ENCODE measurements at regions not wholly inside any gene's neighbourhood (a gene's known extent, or its start where the extent isn't known, plus 50 kb on each side); places are given as distances from the start of the nearest gene placed in this dataset.

DNA sequence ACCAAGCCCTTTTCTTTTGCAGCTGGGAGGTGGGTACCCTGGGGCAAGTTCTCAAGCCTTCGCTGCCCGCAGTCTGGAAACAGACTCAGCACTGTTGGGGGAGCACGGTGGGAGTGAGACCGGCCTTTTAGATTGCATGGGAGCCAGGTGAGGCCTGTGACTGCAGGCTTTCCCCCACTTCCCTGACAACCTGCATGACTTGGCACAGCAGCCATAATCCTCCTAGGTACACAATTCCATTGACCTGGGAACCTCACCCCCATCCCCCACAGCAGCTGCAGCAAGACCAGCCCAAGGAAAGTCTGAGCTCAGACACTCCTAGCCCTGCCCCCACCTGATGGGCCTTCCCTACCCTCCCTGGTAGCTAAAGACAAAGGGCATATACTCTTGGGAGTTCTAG lies 52.2 kb upstream of the CCDC80 start:
- H3K4me3 ChIP-seq = no peak overlapping the region
- H3K27ac ChIP-seq = peak overlapping the region in 1 of 2 experiments; percentile 53; a peak in 2 of 6 replicates
- ATAC-seq = no peak
- peak in 1 of 2 experiments; percentile 40 for DNase-seq (ENCODE audit: low read depth in 1 of 2, low spot score in 1 of 2)
- WGBS (ENCODE audit: missing lambda C conversion rate) = 92% methylated on average over 4 of the region's 4 CpGs
- FAIRE-seq = no peak
- H3K4me1 ChIP-seq = peaks cover 22% of the 10 kb centered on the region
- ChIA-PET CTCF (interaction anchor here (1.9 kb wide), 1 partner anchor 50 kb away, joined by 11 read pairs; no protein-coding TSS in a partner anchor), POLR2A (no interaction called here)
- no peak overlapping the region for H3K4me2 ChIP-seq
- H3K9me3 ChIP-seq = peaks cover 22% of the 10 kb centered on the region
- no peak for TF ChIP-seq MAZ (IDR thresholded peaks at IDR 0.05; ENCODE audit: borderline replicate concordance, low read depth, low read length)
- TF ChIP-seq, protein P1, sequence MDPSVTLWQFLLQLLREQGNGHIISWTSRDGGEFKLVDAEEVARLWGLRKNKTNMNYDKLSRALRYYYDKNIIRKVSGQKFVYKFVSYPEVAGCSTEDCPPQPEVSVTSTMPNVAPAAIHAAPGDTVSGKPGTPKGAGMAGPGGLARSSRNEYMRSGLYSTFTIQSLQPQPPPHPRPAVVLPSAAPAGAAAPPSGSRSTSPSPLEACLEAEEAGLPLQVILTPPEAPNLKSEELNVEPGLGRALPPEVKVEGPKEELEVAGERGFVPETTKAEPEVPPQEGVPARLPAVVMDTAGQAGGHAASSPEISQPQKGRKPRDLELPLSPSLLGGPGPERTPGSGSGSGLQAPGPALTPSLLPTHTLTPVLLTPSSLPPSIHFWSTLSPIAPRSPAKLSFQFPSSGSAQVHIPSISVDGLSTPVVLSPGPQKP (IDR thresholded peaks at IDR 0.05; ENCODE audit: low read depth, low read length) = no peak
- no peak for TF ChIP-seq HOXB5 (CRISPR knock-in tag; IDR thresholded peaks at IDR 0.05)
- TF ChIP-seq MAFK (IDR thresholded peaks at IDR 0.05; ENCODE audit: partially characterized antibody) = no peak
- no peak for TF ChIP-seq CBX2 (IDR thresholded peaks at IDR 0.05; ENCODE audit: borderline replicate concordance, low read depth)
- TF ChIP-seq CEBPB (IDR thresholded peaks at IDR 0.05) = no peak
- TF ChIP-seq, protein P2, sequence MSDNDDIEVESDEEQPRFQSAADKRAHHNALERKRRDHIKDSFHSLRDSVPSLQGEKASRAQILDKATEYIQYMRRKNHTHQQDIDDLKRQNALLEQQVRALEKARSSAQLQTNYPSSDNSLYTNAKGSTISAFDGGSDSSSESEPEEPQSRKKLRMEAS (IDR thresholded peaks at IDR 0.05) = no peak
- TF ChIP-seq EHMT2 (IDR thresholded peaks at IDR 0.05; ENCODE audit: low read depth) = no peak
- TF ChIP-seq, protein P3, sequence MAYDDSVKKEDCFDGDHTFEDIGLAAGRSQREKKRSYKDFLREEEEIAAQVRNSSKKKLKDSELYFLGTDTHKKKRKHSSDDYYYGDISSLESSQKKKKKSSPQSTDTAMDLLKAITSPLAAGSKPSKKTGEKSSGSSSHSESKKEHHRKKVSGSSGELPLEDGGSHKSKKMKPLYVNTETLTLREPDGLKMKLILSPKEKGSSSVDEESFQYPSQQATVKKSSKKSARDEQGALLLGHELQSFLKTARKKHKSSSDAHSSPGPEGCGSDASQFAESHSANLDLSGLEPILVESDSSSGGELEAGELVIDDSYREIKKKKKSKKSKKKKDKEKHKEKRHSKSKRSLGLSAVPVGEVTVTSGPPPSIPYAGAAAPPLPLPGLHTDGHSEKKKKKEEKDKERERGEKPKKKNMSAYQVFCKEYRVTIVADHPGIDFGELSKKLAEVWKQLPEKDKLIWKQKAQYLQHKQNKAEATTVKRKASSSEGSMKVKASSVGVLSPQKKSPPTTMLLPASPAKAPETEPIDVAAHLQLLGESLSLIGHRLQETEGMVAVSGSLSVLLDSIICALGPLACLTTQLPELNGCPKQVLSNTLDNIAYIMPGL (CRISPR knock-in tag; IDR thresholded peaks at IDR 0.05; ENCODE audit: borderline replicate concordance) = no peak

Measured in A549 (cell line).